GM19452 (cell line): ENCODE measurements at regions not wholly inside any gene's neighbourhood (a gene's known extent, or its start where the extent isn't known, plus 50 kb on each side); places are given as distances from the start of the nearest gene placed in this dataset.
"Not testable (repeated sequence)": the region's sequence is repeated elsewhere in the genome, so short reads cannot be mapped to it uniquely, and the experiment has no call there.

Experiments used
- ATAC-seq: cut with Tn5 transposase; IDR thresholded peaks from one replicate; pipeline ENCODE4 v1.9.1; 2021; ENCODE audit not compliant: unreplicated experiment

DNA sequence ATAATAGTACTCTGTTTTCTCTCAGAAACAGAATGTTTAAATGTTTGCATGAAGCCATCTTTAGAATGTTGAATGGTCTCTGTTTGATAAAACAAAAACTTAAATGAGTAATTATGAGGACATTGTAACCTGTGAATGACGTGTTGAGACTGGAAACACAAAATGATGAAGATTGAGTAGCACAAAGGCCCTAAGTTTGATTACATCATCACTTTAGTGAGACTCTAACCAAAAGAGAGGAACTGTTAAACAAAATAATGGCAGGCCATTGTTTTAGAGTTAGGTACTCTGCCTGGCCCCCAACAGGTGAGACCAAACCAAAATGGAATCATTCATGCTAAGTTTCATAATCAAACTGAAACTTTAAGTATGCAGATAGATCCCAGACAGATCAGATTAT is 1561.7 kb upstream of the SLC39A10 start:
- no peak for ATAC-seq

DNA sequence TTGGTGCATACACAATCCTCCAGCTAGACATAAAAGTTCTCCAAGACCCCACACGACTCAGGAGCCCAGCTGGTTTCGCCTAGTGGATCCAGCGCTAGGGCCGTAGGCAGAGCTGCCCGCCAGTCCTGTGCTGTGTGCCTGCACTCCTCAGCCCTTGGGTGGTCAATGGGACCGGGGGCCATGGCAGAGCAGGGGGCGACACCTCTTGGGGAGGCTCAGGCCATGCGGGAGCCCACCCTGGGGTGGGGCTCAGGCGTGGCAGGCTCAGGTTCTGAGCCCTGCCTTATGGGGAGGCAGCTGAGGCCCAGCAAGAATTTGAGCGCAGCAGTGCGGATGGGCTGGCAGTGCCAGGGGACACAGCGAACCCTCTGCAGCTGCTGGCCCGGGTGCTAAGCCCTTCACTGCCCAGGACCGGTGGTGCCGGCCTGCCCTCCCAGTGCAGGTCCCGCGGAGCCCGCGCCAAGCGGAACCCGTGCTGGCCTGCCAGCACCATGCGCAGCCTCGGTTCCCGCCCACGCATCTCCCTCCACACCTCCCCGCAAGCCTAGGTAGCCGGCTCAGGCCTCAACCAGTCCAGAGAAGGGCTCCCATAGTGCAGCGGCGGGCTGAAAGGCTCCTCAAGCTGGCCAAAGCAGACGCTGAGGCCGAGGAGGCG is 1566.6 kb upstream of the SLC39A10 start:
- ATAC-seq = no peak

DNA sequence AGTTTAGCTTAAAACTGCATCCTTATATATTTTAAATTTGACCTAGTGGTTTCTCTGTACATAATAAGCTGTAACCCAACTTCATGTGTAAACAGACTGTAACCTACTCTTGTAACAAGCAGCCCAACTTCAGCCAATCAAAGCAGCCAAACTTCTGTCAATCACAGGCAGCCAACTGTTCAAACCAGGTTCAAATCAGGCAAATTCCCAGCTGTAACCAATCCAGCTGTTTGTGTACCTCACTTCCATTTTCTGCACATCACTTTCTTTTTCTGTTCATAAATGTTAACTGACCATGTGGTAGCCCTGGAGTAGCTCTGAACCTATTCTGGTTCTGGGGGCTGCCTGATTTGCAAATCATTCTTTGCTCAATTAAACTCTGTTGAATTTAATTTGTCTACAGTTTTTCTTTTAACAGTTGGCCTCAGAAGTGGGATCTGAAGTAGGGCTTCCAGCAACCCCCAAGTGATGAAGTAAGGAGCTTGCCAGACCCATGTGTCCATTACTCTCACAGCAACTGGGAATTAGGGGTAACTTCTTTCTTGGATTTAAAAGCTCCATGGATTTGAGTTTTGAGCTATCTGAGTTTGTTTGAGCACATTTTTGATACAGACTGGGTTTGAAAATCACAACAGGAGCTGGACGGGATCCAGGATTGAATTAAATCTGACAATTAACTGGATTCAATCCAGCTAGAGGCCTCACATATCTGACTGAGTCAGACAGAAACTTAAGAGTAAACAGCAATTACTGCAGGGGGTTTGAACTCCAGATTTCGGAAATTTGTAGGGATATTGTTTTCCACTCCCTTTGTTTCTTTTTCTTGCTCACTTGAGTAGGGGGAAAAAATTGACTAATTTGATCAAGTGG is 1569.7 kb upstream of the SLC39A10 start:
- no peak for ATAC-seq

DNA sequence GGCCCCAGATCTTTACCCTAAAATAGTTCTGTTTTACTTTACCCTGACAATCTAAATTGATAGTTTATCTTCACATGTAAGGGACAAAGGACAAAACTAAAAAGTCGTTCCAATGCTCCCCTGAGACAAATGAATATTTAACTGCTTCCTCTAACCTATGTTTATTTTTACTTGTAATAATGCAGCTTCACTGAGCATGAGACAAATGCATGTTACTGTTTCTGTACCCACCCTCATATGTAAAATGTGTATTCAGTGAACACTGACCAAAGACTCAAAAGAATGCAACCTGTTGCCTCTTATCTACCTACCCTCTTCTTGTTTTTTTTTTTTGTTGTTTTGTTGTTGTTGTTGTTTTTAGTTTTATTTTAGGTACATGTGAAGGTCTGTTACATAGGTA is 1570.9 kb upstream of the SLC39A10 start:
- ATAC-seq = no peak

DNA sequence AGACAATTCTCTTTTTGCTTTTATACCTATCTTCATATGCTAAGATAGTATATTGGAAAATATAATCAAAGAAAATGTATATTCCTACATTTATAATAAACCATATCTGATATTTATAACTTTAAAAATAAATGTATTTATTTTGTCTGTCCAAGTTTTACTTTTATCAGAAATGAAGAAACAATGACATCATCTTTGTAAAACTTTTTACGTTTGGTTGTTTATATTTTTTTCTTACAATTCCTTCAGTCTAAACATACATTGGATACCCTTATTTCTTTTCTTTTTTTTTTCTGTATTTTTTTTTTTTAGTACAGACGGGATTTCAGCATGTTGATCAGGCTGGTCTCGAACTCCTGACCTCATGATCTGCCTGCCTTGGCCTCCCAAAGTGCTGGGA is 1577.0 kb upstream of the SLC39A10 start:
- ATAC-seq = no peak

DNA sequence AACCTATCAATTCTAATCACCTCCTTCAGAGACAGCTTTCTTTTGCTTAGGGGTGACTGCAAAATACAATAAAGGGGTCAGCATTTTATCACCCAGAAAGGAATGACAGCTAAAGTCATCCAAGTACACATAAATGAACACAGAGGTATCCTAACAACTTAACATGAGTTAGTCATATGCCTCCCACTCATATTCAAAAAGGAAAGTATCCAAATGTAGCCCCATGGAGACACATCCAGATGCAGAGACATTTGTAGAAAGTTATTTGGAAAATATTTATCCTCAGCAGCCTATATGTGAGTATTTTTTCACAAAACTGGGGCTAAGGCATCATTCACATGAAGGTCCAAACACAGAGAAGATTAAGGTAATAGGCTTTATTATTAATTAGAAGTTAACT is 1579.7 kb upstream of the SLC39A10 start:
- no peak for ATAC-seq

DNA sequence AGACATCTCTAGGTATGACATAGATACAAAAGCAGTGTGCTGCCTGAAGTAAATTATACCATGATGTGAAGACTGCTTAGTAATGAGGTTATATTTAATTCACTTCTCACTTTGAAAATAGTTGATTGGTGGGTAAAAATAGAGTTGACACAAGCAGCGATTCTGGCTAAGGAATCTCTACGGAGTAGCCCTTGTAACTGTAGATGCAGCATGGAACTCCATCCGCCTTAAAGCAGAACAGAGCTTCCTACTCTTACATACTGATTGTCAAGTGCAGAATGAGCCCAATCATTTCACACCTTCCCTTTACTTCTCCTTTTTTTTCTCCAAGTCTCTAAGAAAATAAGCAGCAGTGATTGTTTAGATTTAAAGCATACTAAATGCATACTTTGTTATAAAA is 1594.6 kb upstream of the SLC39A10 start:
- ATAC-seq = no peak

DNA sequence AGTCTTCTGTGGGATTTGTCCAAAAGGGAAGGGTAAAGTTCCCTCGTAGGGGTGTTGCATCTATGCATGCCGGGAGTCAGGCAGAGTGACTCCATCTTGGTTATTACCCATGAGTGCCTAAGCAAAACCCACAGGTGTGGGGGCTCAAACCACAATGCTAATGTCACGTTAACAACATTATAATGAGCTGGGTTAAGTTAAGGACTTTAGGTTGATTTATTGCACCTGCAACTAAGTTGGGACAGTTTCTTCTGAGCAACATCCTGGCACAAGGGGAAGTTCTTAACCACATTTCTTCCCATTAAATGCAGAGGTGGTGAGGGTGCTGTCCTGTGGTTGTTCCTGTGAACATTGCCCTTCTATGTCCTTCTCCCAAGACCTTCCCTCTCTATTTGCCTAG is 1596.8 kb upstream of the SLC39A10 start:
- ATAC-seq = no peak

DNA sequence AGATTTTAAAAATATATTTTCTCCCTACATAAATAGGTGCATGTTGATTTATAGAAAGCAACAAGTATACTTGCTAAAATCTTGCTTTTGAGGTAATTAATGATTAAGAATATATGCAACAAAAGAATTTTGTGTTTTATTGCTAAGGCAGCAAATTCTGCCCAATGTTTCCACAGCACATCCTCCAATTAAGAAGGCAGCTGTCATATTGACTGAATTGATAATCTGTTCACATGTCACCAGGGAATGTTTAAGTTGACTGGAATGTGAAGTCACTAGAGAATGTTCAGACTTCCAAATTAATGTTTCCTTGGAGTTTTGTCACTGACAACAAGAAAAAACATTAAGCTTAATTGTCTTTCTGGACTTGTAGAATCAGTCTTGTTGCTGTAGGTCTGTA is 1602.7 kb upstream of the SLC39A10 start:
- no peak for ATAC-seq

DNA sequence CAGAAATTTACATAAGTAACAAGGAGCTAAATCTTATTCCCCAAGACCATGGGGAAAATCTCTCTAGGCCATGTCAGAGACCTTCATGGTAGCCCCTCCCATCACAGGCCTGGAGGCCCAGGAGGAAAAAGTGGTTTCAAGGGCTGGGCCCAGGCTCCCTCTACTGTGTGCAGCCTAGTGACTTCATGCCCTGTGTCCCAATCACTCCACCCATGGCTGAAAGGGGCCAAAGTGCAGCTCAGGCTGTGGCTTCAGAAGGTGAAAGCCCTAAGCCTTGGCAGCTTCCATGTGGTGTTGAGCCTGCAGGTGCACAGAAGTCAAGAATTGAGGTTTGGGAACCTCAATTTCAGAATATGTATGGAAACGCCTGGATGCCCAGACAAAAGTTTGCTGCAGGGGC is 1612.7 kb upstream of the SLC39A10 start:
- no peak for ATAC-seq

DNA sequence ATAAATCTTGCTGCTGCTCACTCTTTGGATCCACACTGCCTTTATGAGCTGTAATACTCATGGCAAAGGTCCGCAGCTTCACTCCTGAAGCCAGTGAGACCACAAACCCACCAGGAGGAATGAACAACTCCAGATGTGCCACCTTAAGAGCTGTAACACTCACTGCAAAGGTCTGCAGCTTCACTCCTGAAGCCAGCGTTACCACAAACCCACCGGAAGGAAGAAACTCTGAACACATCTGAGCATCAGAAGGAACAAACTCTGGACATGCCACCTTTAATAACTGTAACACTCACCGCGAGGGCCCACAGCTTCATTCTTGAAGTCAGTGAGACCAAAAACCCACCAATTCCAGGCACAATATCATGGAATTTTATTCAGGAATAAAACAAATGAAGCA is 1635.9 kb upstream of the SLC39A10 start:
- ATAC-seq = not testable (repeated sequence)

DNA sequence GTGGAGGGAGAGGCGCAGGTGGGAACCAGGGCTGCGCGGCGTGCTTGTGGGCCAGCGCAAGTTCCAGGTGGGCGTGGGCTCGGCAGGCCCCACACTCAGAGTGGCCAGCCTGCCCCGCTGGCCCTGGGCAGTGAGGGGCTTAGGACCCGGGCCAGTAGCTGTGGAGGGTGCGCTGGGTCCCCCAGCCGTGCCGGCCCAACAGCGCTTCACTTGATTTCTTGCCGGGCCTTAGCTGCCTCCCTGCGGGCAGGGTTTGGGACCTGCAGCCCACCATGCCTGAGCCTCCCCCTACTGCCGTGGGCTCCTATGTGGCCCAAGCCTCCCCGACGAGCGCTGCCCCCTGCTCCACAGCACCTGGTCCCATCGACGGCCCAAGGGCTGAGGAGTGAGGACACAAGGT is 1636.9 kb upstream of the SLC39A10 start:
- ATAC-seq = no peak

DNA sequence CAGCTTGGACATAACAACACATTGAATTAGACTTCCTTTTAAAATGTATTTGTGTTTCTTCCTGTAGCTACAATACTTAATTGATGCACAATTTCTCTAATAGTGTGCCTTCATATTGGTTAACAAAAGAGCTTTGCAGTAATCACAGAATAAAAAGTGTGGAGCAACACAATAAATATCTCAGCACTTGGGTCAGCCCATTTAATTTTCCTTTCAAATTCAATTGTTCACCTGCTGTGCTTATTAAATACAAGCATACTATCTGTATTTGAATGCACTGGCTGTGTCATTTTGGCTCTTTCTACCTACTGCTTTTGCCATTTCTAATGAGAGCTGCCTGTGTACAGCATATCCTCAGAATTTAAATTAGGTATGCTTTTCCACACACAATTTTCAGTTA is 1641.3 kb upstream of the SLC39A10 start:
- ATAC-seq = no peak

DNA sequence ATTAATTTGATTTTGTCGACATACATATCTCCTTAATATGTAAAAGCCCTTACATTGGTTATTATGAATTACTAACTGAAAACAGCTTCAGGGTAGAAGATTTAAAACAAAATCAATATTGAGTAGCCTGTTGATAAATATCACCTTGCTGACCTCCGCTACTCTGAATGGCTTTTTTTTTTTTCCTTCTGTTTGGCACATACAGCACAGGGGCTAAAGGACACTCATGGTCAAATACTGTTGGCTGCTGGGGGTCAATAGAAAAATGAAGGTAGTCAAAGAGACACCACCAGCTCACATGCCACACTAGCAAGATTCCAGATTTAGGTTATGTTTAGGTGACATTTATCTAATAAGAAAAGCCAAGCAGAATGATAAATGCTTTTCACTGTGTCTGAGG is 1642.4 kb upstream of the SLC39A10 start:
- ATAC-seq = no peak

DNA sequence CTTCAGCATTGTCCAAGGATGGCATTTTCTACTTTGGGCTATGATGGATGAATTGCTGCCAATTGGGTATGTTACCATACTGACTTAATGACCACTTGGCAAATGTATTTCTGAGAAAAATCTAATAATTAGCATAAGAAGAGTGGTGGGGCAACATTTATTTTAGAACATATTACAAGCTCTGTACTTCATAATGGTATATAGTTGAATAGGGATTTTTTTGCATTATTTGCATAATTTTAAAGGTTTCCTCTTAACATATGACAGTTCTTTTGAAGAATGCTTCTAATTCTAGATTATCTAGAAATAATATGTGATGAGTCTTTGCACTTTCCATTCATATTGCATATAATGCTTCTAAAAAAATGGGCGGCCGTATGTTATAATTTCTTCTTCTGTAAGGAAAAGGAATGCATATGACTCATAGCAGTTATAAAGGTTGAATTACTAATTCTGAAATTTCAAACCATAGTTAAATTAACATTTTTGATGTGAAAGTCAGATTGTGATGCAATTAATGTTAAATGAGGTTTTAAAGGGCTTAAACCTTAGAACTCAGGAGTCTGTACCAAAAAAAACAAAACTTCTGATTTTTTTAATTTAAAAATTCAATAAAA is 1652.3 kb upstream of the SLC39A10 start:
- no peak for ATAC-seq

DNA sequence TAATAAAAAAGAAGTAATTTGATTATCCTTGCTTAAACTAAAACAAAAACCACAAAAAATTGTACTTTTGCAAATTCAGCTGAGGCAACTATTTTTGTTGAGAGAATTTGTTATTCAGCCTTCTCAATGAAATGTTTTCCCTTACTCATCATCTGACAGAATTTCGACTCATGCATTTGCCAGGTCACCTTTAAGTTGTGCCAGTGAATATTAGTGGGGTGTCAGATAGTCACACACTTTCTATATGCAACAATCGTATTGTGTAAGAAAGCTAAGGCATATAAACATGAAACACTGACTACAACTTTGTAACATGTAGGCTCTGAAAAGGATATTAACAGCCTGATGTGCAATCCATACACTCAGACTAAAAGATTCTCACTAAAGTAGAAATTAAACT is 1653.1 kb upstream of the SLC39A10 start:
- no peak for ATAC-seq

DNA sequence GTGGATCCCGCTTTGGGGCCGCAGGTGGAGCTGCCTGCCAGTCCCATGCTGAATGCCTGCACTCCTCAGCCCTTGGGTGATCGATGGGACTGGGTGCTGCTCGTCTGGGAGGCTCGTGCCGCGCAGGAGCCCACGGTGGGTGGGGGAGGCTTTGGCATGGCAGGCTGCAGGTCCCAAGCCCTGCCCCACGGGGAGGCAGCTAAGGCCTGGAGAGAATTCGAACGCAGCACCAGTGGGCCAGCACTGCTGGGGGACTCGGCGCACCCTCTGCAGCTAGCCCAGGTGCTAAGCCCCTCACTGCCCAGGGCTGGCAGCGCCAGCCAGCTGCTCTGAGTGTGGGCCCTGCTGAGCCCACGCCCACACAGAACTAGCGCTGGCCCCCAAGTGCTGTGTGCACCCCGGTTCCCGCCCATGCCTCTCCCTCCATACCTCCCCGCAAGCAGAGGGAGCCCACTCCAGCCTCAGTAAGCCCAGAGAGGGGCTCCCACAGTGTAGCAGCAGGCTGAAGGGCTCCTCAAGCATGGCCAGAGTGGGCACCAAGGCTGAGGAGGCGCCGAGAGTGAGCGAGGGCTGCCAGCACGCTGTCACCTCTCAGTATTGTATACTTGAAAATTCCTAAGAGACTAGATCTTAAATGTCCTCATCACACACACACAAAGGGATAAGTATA is 1654.2 kb upstream of the SLC39A10 start:
- ATAC-seq = no peak

DNA sequence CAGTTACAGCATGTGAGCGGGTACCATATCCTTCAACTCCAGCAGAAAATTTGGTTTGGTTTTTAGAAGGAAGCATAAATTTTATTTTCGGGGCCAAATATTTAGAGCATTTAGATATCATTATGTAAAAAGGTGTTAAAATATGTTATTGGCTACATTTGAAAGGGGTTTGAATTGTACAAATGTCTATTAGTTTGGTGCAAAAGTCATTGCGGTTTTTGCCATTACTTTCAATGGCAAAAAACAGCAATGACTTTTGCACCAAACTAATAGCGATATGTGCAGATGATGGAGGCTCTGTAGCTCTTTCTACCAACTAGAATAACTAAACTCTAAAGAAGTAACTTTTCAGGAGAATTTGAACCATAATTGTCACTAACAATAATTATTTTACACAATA is 1666.2 kb upstream of the SLC39A10 start:
- no peak for ATAC-seq

DNA sequence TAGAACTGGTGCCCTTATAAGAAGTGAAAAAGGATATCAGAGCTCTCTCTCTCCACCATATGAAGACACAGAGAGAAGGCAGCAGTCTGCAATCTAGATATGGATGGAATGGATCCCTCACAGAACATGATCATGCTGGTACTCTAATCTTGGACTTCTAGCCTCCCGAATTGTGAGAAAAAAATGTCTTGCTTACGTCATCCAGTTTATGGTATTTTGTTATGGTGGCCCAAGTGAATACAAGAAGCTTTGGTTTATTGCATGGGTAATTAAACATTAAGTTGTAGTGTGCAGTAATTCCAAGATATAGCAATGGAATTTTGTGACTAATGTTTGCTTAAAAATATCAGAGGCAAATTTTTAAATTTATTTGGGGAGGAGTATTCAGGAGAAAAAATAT is 1667.4 kb upstream of the SLC39A10 start:
- ATAC-seq = no peak

DNA sequence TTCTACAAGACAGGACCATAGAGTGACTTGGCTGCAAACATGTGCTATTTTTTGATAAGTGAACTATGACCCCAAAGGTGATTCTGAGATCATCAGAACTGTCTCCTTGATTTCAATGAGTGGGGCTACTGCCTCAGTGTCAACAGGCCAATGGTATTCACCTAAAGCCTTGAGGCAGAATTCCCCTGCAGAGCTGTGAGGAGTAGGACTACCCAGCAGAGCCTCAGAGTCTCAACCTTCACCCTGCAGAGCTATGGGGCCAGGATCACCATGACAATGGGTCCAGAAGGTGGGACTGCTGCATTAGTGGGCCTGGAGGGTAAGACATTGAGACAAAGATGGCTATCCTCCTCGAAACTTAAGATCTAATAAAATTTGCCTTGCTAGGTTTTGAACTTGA is 1668.2 kb upstream of the SLC39A10 start:
- ATAC-seq = no peak

DNA sequence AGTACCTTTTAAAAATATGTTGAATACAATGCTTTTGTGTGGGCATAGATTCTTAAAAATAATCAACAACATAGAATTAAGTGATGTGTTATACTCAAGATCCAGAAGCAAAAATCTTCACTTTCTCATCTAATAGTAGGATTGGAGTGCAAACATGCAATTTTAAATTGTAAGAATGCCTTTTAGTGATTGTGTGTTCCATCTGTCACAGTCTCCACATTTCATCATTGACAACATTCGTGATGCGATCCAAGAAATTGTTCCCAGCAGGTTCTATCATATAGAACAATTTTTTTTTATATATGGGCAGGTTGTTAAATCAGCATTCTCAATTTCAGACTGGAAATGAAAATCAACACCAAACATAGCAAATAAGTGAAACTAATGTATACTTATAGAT is 1671.8 kb upstream of the SLC39A10 start:
- ATAC-seq = no peak

DNA sequence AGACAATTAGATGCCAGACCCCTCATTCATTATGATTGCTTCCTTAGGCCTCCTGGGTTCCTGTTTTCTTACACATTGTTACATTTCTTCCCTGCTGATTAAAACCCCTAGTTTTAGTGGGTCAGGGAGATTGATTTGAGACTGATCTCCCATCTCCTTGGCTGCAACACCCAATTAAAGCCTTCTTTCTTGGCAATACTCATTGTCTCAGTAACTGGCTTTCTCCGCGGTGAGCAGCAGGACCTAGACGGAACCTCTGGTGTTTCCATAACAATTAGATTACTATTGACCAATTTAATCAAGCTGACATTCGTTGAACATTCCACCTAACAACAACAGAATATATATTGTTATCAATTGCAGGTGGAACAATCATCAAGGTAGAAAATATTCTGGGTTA is 1676.4 kb upstream of the SLC39A10 start:
- no peak for ATAC-seq
